ENCODE measurements at regions not wholly inside any gene's neighbourhood (a gene's known extent, or its start where the extent isn't known, plus 50 kb on each side); places are given as distances from the start of the nearest gene placed in this dataset.

DNA sequence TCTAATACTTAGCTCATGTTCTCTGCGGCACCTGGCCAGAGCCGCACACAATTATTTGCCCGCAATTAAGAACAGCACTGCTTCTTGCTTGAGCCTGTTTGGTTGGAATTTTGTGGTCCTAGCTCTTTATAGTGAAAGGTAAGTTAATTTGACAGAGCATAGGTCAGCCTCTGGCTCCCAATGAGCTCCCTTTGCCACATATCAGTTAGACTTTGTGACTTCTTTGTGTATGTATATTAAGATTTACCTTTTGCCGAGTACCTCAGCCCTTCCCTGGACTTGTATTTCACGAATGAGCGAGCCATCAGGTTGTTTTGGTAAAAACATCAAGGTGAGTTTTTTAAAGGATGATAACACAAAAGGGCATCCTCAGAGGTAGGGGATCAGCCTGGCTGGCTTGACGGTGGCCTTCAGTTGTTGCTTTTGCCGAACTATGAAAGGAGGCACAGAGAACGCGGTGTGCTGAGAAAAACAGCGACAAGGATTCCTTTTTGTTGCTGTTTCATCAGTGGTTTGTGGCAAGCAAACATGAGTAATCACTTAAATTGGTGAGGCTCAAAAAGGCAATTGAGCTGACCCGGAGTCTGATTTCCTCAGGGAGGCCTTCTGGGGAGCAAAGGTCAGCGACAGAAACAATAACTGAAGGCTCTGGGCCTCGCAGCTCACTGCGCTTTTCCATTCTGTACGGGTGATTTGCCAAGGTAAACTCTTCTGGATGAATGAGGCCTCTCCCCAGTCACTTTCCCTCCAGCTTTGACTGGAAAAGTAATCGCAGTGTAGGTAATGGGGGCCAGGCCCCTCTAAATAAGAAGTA lies 163.6 kb downstream of the HS3ST3A1 start:
- no peak for DNase-seq
- H3K9me3 Mint-ChIP-seq = peaks cover 2 to 28% (median 12%) of the 10 kb centered on the region in 7 donors
- no peaks in the 10 kb centered on the region for H3K36me3 Mint-ChIP-seq
- Histone ChIP-seq H3K27ac (ENCODE audit: low read depth in 1 of 2, low read length in 2 of 2) (no peak overlapping the region), H3K9me3 (replicated peaks in 1 of 2; ENCODE audit: control insufficient read depth in 1 of 2, insufficient read depth in 1 of 2, low read length in 2 of 2) (peaks cover 0 to 8% of the 10 kb centered on the region in 2 donors), H3K36me3 (replicated peaks in 1 of 2; ENCODE audit: control insufficient read depth in 1 of 2, insufficient read depth in 2 of 2, low read length in 2 of 2) (no peaks in the 10 kb centered on the region), H3K4me3 (replicated peaks in 1 of 3; ENCODE audit: low read depth in 2 of 3, low read length in 3 of 3) (no peak overlapping the region), H3K27me3 (ENCODE audit: control insufficient read depth in 2 of 2, insufficient read depth in 2 of 2, low read length in 2 of 2) (no peaks in the 10 kb centered on the region), H3K79me2 (ENCODE audit: insufficient read depth, low read length) (no peaks in the 10 kb centered on the region), H3K9ac (ENCODE audit: insufficient read depth, low read length, poor library complexity, severe bottlenecking) (no peak overlapping the region), H3K4me2 (replicated peaks; ENCODE audit: extremely low read depth, low read length, poor library complexity, severe bottlenecking) (no peak overlapping the region), H3K4me1 (ENCODE audit: control insufficient read depth in 1 of 2, insufficient read depth in 2 of 2, low read length in 2 of 2) (no peaks in the 10 kb centered on the region), H2AFZ (ENCODE audit: insufficient read depth, low read depth, low read length, poor library complexity, severe bottlenecking) (no peak overlapping the region), H4K20me1 (ENCODE audit: insufficient read depth, low read length) (no peaks in the 10 kb centered on the region)
- no peak overlapping the region for H3K4me3 Mint-ChIP-seq
- intact Hi-C loops (cut with micrococcal nuclease) = no loop called here
- H3K27me3 Mint-ChIP-seq (ENCODE audit: low read depth in 3 of 3) = peaks cover 0 to 7% (median 0%) of the 10 kb centered on the region in 3 donors
- TF ChIP-seq, protein P1, sequence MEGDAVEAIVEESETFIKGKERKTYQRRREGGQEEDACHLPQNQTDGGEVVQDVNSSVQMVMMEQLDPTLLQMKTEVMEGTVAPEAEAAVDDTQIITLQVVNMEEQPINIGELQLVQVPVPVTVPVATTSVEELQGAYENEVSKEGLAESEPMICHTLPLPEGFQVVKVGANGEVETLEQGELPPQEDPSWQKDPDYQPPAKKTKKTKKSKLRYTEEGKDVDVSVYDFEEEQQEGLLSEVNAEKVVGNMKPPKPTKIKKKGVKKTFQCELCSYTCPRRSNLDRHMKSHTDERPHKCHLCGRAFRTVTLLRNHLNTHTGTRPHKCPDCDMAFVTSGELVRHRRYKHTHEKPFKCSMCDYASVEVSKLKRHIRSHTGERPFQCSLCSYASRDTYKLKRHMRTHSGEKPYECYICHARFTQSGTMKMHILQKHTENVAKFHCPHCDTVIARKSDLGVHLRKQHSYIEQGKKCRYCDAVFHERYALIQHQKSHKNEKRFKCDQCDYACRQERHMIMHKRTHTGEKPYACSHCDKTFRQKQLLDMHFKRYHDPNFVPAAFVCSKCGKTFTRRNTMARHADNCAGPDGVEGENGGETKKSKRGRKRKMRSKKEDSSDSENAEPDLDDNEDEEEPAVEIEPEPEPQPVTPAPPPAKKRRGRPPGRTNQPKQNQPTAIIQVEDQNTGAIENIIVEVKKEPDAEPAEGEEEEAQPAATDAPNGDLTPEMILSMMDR (IDR thresholded peaks at IDR 0.05) = no peak
- H3K4me1 Mint-ChIP-seq = no peaks in the 10 kb centered on the region
- no peak overlapping the region for H3K27ac Mint-ChIP-seq
- 74% methylated on average over 11 of the region's 17 CpGs for whole genome bisulfite sequencing (ENCODE audit: insufficient coverage)

DNA sequence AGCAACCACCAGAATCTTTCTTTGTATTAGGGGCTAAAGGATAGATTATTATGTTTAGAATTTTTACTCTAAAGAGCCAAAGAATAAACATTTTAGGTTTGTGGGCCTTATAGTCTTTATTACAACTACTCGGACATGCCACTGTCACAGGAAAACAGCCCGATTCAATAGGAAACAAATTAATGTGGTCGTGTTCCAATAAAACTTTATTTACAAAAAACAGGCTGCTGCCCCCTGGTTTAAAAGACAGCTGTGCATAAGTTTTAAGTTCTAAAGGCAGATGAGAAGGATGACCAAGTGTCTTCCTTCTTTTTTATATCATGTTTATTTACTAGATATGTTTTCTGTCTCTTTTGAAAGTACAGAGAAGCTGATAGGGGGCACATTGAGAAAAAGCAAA lies 166.5 kb downstream of the HS3ST3A1 start:
- no peak overlapping the region for H3K27ac Mint-ChIP-seq
- TF ChIP-seq, protein P1 (IDR thresholded peaks at IDR 0.05) = no peak
- peaks cover 2 to 20% (median 9%) of the 10 kb centered on the region in 7 donors for H3K9me3 Mint-ChIP-seq
- no peak overlapping the region for H3K27ac ChIP-seq (ENCODE audit: low read depth in 1 of 2, low read length in 2 of 2)
- WGBS (ENCODE audit: insufficient coverage) = no CpG with 5 or more reads among the region's 3 CpGs
- no peaks in the 10 kb centered on the region for H3K36me3 Mint-ChIP-seq
- intact Hi-C loops (cut with micrococcal nuclease) = no loop called here
- H4K20me1 ChIP-seq (ENCODE audit: insufficient read depth, low read length) = no peaks in the 10 kb centered on the region
- no peaks in the 10 kb centered on the region for H3K27me3 ChIP-seq (ENCODE audit: control insufficient read depth in 2 of 2, insufficient read depth in 2 of 2, low read length in 2 of 2)
- H2AFZ ChIP-seq (ENCODE audit: insufficient read depth, low read depth, low read length, poor library complexity, severe bottlenecking) = no peak overlapping the region
- H3K36me3 ChIP-seq (replicated peaks in 1 of 2; ENCODE audit: control insufficient read depth in 1 of 2, insufficient read depth in 2 of 2, low read length in 2 of 2) = no peaks in the 10 kb centered on the region
- H3K4me1 Mint-ChIP-seq = no peaks in the 10 kb centered on the region
- no peaks in the 10 kb centered on the region for H3K79me2 ChIP-seq (ENCODE audit: insufficient read depth, low read length)
- H3K4me3 ChIP-seq (replicated peaks in 1 of 3; ENCODE audit: low read depth in 2 of 3, low read length in 3 of 3) = no peak overlapping the region
- no peak for DNase-seq
- H3K9me3 ChIP-seq (replicated peaks in 1 of 2; ENCODE audit: control insufficient read depth in 1 of 2, insufficient read depth in 1 of 2, low read length in 2 of 2) = peaks cover 0 to 8% of the 10 kb centered on the region in 2 donors
- H3K4me2 ChIP-seq (replicated peaks; ENCODE audit: extremely low read depth, low read length, poor library complexity, severe bottlenecking) = no peak overlapping the region
- H3K27me3 Mint-ChIP-seq (ENCODE audit: low read depth in 3 of 3) = peaks cover 0 to 7% (median 0%) of the 10 kb centered on the region in 3 donors
- H3K9ac ChIP-seq (ENCODE audit: insufficient read depth, low read length, poor library complexity, severe bottlenecking) = no peak overlapping the region
- H3K4me1 ChIP-seq (ENCODE audit: control insufficient read depth in 1 of 2, insufficient read depth in 2 of 2, low read length in 2 of 2) = no peaks in the 10 kb centered on the region
- H3K4me3 Mint-ChIP-seq = no peak overlapping the region

Measured in CD14-positive monocyte (primary cell).